ENCODE measurements at regions not wholly inside any gene's neighbourhood (a gene's known extent, or its start where the extent isn't known, plus 50 kb on each side); places are given as distances from the start of the nearest gene placed in this dataset.

DNA sequence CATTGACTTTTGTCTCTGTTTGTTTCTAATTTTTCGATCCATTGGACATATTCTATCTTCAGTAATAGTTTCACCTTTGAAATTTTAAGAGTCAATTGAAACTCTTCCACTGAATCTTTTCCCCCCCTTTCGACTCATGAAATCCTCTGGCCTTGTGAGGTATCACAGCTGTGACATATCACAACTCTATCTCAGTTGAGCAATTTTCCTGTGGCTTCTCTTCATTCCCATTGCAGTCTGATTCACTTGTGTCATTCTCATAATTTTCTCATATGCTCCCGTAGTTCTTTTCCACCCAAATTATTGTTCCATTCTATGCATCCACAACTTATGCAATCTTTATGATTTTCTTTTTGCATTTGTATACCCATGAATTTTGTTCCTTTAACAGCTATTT is 261.6 kb downstream of the DACT1 start:
- Histone ChIP-seq H3K36me3 (ENCODE audit: control insufficient read depth, insufficient read depth, low read length) (no peaks in the 10 kb centered on the region), H3K9ac (ENCODE audit: low read length) (no peak overlapping the region), H3K27ac (ENCODE audit: low read depth, low read length) (no peak overlapping the region), H3K9me3 (ENCODE audit: control insufficient read depth, insufficient read depth, low read depth, low read length) (peaks cover 16% of the 10 kb centered on the region), H3K27me3 (ENCODE audit: control insufficient read depth, insufficient read depth, low read length) (no peaks in the 10 kb centered on the region), H3K4me3 (ENCODE audit: low read depth, low read length) (no peak overlapping the region), H3K4me1 (ENCODE audit: control insufficient read depth, insufficient read depth, low read length) (no peaks in the 10 kb centered on the region)

DNA sequence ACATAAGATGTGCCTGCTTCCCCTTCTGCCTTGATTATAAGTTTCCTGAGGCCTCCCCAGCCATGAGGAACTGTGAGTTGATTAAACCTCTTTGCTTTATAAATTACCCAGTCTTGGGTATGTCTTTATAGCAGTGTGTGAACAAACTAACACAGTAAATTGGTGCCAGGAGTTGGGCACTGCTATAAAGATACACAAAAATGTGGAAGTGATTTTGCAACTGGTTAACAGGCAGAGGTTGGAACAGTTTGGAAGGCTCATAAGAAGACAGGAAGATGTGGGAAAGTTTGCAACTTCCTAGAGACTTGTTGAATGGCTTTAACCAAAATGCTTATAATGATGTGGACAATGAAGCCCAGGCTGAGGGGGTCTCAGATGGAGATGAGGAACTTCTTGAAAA is 264.1 kb downstream of the DACT1 start:
- Histone ChIP-seq H3K4me3 (ENCODE audit: low read depth, low read length) (no peak overlapping the region), H3K27me3 (ENCODE audit: control insufficient read depth, insufficient read depth, low read length) (no peaks in the 10 kb centered on the region), H3K4me1 (ENCODE audit: control insufficient read depth, insufficient read depth, low read length) (no peaks in the 10 kb centered on the region), H3K9ac (ENCODE audit: low read length) (no peak overlapping the region), H3K36me3 (ENCODE audit: control insufficient read depth, insufficient read depth, low read length) (no peaks in the 10 kb centered on the region), H3K27ac (ENCODE audit: low read depth, low read length) (no peak overlapping the region), H3K9me3 (ENCODE audit: control insufficient read depth, insufficient read depth, low read depth, low read length) (peaks cover 16% of the 10 kb centered on the region)

DNA sequence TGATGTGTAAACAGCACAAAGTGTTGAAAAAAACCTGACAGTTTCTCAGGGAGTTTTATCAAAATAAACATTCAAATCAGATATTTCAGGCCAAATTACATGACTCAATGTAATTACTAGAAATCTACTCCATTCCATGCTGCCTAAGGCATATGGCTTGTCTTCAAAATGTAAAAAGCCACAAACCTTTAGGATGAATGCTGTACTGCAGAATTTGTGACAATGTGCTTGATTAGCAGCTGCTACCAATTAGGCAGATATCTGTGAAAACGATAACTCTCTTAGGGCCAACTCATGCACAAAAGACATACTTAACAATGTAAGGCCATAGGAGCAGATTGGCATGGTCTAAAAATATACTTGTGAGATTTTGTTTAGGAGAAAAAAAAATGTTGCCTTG is 267.0 kb downstream of the DACT1 start:
- no peak overlapping the region for H3K27ac ChIP-seq (ENCODE audit: low read depth, low read length)
- H3K9ac ChIP-seq (ENCODE audit: low read length): no peak overlapping the region
- H3K4me3 ChIP-seq (ENCODE audit: low read depth, low read length): no peak overlapping the region
- H3K9me3 ChIP-seq (ENCODE audit: control insufficient read depth, insufficient read depth, low read depth, low read length): peaks cover 16% of the 10 kb centered on the region
- no peaks in the 10 kb centered on the region for H3K36me3 ChIP-seq (ENCODE audit: control insufficient read depth, insufficient read depth, low read length)
- H3K4me1 ChIP-seq (ENCODE audit: control insufficient read depth, insufficient read depth, low read length): no peaks in the 10 kb centered on the region
- no peaks in the 10 kb centered on the region for H3K27me3 ChIP-seq (ENCODE audit: control insufficient read depth, insufficient read depth, low read length)

DNA sequence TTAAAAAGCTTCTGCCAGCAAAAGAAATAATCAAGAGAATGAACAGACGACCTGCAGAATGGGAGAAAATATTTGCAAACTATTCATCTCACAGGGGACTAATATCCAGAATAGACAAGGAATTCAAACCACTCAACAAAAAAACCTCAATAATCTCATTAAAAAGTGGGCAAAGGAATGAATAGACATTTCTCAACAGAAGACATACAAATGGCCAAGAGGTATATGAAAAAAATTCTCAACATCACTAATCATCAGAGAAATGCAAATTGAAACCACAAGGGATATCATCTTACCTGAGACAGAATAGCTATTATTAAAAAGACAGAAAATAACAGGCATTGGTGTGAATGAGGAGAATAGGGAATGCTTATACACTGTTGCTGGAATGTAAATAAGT is 270.0 kb downstream of the DACT1 start:
- Histone ChIP-seq H3K4me1 (ENCODE audit: control insufficient read depth, insufficient read depth, low read length) (no peaks in the 10 kb centered on the region), H3K4me3 (ENCODE audit: low read depth, low read length) (no peak overlapping the region), H3K27me3 (ENCODE audit: control insufficient read depth, insufficient read depth, low read length) (no peaks in the 10 kb centered on the region), H3K27ac (ENCODE audit: low read depth, low read length) (no peak overlapping the region), H3K9me3 (ENCODE audit: control insufficient read depth, insufficient read depth, low read depth, low read length) (peaks cover 15% of the 10 kb centered on the region), H3K9ac (ENCODE audit: low read length) (no peak overlapping the region), H3K36me3 (ENCODE audit: control insufficient read depth, insufficient read depth, low read length) (no peaks in the 10 kb centered on the region)

DNA sequence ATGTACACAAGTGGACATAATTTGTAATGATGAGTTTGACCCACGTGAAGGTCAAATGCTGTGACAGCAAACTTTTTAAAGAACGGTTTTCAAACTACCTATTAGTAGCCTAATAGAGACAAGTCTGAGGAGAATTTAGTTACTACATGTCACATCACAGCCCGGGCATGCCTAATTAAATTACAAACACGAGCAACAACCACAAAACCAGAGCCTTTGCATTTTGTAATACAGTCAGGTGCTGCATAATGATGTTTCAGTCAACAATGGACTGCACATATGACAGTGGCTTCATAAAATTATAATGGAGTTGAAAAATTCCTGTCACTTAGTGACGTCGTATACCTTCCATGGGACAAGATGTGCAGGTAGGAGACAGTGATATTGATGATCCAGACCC is 274.5 kb downstream of the DACT1 start:
- no peaks in the 10 kb centered on the region for H3K27me3 ChIP-seq (ENCODE audit: control insufficient read depth, insufficient read depth, low read length)
- no peaks in the 10 kb centered on the region for H3K4me1 ChIP-seq (ENCODE audit: control insufficient read depth, insufficient read depth, low read length)
- H3K36me3 ChIP-seq (ENCODE audit: control insufficient read depth, insufficient read depth, low read length): no peaks in the 10 kb centered on the region
- no peak overlapping the region for H3K27ac ChIP-seq (ENCODE audit: low read depth, low read length)
- no peak overlapping the region for H3K9ac ChIP-seq (ENCODE audit: low read length)
- no peak overlapping the region for H3K4me3 ChIP-seq (ENCODE audit: low read depth, low read length)
- H3K9me3 ChIP-seq (ENCODE audit: control insufficient read depth, insufficient read depth, low read depth, low read length): no peaks in the 10 kb centered on the region

DNA sequence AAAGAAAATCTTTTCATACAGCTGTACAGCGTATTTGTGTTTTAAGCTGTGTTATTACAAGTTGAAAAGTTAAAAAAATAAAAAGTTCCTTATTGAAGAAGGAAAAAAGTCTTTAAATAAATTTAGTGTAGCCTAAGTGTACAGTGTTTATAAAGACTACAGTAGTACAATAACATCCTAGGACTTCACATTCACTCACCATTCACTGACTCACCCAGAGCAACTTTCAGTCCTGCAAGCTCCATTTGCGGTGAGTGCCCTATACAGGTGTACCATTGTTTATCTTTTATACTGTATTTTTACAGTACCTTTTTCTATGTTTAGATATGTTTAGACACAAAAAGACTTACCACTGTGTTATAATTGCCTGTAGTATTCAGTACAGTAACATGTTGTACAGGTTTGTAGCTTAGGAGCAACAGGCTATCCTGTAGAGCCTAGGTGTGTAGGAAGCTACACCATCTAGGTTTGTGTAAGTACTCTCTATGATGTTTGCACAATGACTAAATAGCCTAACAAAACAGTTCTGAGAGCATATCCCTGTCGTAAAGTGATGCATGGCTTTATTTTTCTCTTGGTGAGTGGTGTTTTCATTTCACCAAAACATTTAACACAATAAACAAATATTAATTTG is 275.2 kb downstream of the DACT1 start:
- Histone ChIP-seq H3K36me3 (ENCODE audit: control insufficient read depth, insufficient read depth, low read length) (no peaks in the 10 kb centered on the region), H3K9me3 (ENCODE audit: control insufficient read depth, insufficient read depth, low read depth, low read length) (no peaks in the 10 kb centered on the region), H3K4me3 (ENCODE audit: low read depth, low read length) (no peak overlapping the region), H3K27me3 (ENCODE audit: control insufficient read depth, insufficient read depth, low read length) (no peaks in the 10 kb centered on the region), H3K27ac (ENCODE audit: low read depth, low read length) (no peak overlapping the region), H3K9ac (ENCODE audit: low read length) (no peak overlapping the region), H3K4me1 (ENCODE audit: control insufficient read depth, insufficient read depth, low read length) (no peaks in the 10 kb centered on the region)

DNA sequence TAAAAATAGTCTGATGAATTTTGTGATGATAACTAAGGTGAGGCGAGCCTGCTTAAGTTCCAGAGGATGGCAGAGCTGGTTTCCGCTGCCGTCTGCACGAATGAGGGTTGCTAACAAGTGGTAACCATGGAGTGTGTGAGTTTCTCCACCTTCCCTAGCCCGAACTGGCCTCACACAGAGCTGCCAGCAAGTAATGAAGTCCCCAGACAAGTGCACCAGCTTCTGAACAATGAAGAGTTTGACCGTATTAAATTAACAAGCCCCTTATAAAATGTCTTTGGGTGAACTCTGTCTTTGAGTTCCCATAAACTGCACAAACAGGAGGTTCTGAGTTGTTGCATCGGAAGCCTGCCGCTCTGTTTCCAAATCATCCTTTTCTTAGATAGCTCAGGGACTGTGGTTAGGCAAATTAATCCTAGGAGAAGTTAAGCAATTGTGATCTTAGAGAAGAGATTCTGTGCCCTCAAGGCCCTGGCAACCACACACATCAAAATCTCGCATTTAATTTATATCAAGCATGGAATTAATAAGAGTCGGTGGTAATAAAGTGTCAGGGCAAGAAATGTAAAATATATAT is 274.1 kb upstream of the DAAM1 start:
- no peak overlapping the region for H3K9ac ChIP-seq (ENCODE audit: low read length)
- H3K36me3 ChIP-seq (ENCODE audit: control insufficient read depth, insufficient read depth, low read length): no peaks in the 10 kb centered on the region
- no peak overlapping the region for H3K4me3 ChIP-seq (ENCODE audit: low read depth, low read length)
- H3K4me1 ChIP-seq (ENCODE audit: control insufficient read depth, insufficient read depth, low read length): no peaks in the 10 kb centered on the region
- H3K27ac ChIP-seq (ENCODE audit: low read depth, low read length): no peak overlapping the region
- no peaks in the 10 kb centered on the region for H3K27me3 ChIP-seq (ENCODE audit: control insufficient read depth, insufficient read depth, low read length)
- H3K9me3 ChIP-seq (ENCODE audit: control insufficient read depth, insufficient read depth, low read depth, low read length): no peaks in the 10 kb centered on the region

DNA sequence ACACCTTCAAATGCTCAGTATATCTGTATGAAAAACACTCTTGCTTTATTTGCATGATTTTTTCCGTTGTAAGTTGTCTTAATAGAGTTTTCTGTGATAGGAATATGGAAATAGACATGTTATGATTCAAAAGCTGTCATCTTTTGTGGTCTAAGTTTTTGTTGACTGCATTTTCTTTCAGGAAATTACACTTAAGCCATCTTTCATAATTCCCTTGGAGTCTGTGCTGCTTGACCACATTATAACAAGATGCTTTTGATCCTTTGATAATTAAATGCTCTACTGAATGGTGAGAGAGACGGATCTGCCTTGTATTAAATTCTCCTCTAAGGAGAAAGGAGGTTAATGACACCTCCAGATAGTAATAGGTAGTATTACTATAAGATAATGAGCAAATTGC is 272.8 kb upstream of the DAAM1 start:
- no peak overlapping the region for H3K9ac ChIP-seq (ENCODE audit: low read length)
- H3K27ac ChIP-seq (ENCODE audit: low read depth, low read length): no peak overlapping the region
- no peaks in the 10 kb centered on the region for H3K4me1 ChIP-seq (ENCODE audit: control insufficient read depth, insufficient read depth, low read length)
- H3K9me3 ChIP-seq (ENCODE audit: control insufficient read depth, insufficient read depth, low read depth, low read length): no peaks in the 10 kb centered on the region
- H3K27me3 ChIP-seq (ENCODE audit: control insufficient read depth, insufficient read depth, low read length): no peaks in the 10 kb centered on the region
- H3K36me3 ChIP-seq (ENCODE audit: control insufficient read depth, insufficient read depth, low read length): no peaks in the 10 kb centered on the region
- no peak overlapping the region for H3K4me3 ChIP-seq (ENCODE audit: low read depth, low read length)

DNA sequence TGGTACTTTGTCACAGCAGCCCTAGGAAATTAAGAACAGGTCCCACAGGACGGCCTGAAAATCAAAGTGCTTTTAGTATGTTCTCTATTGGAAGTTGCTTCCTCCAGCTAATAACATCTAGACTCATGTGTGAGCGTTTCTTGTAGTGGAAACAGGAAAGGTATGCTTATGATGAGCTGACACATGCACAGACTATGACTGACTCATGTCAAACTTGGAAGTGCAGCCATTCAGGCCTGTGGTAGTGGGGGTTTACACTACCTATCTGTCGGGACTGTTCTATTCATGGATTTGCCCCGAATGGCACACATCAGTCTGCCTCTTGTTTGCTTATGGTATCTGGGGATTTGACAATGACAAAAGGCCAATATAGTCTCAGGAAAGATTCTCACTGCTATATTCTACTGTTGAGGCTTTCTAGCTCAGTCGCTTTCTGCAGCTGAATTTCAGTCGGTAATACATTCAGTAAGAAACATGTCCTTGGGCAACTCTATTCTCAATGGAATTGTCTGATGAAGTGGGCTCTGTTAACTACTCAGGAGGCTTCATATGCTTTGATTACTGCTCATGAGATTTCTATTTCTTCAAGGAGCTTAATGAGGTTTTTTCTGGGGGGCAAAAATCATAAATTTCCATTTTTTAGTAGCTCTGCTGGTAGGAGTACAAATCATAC is 270.3 kb upstream of the DAAM1 start:
- Histone ChIP-seq H3K4me3 (ENCODE audit: low read depth, low read length) (no peak overlapping the region), H3K9ac (ENCODE audit: low read length) (no peak overlapping the region), H3K4me1 (ENCODE audit: control insufficient read depth, insufficient read depth, low read length) (no peaks in the 10 kb centered on the region), H3K27ac (ENCODE audit: low read depth, low read length) (no peak overlapping the region), H3K36me3 (ENCODE audit: control insufficient read depth, insufficient read depth, low read length) (no peaks in the 10 kb centered on the region), H3K9me3 (ENCODE audit: control insufficient read depth, insufficient read depth, low read depth, low read length) (no peaks in the 10 kb centered on the region), H3K27me3 (ENCODE audit: control insufficient read depth, insufficient read depth, low read length) (no peaks in the 10 kb centered on the region)

DNA sequence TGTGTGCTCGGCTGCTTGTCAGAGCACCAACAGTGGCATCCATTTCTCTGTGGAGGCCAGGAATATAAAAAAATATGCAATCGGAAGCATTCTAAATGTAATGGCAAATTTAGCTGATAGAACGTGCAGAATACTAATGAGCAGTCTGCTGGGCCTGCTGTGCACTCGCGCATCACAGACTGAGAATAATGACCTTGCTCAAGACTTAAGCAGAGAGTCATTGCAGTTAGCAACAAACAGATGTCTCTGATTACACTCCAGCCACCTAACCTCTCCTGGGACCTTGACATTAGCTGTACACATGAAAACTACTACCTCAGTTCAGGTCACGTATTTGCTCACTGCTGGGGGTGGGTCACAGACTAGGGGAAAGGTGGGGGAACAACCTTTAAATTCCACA is 269.2 kb upstream of the DAAM1 start:
- peaks cover 6% of the 10 kb centered on the region; the same call in 1 of the 2 replicates for H3K4me1 ChIP-seq (ENCODE audit: control insufficient read depth, insufficient read depth, low read length)

DNA sequence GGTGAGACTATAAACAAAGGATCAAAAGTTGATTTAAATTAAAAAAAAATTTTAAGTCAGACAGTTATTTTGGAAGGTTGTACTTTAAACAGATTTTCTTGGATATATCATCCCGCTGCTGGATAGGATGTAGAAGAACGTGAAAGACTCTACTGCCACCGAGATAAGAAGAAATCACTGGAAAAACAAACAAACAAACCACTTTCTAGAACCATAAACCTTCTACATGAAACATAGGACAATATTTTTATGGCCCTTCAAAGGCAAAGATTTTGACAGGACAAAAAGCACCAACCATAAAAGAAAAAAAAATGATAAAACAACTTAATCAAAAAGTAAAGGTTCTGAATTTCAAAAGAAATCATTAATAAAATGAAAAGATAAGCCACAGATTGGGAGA is 268.2 kb upstream of the DAAM1 start:
- Histone ChIP-seq H3K9ac (ENCODE audit: low read length) (no peak overlapping the region), H3K27me3 (ENCODE audit: control insufficient read depth, insufficient read depth, low read length) (no peaks in the 10 kb centered on the region), H3K36me3 (ENCODE audit: control insufficient read depth, insufficient read depth, low read length) (no peaks in the 10 kb centered on the region), H3K4me1 (ENCODE audit: control insufficient read depth, insufficient read depth, low read length) (peaks cover 6% of the 10 kb centered on the region; the same call in 1 of the 2 replicates), H3K27ac (ENCODE audit: low read depth, low read length) (no peak overlapping the region), H3K4me3 (ENCODE audit: low read depth, low read length) (no peak overlapping the region), H3K9me3 (ENCODE audit: control insufficient read depth, insufficient read depth, low read depth, low read length) (no peaks in the 10 kb centered on the region)

More for the DNA sequence above, 269.2 kb upstream of the DAAM1 start:
- H3K9me3 ChIP-seq (ENCODE audit: control insufficient read depth, insufficient read depth, low read depth, low read length): no peaks in the 10 kb centered on the region
- no peak overlapping the region for H3K27ac ChIP-seq (ENCODE audit: low read depth, low read length)
- no peaks in the 10 kb centered on the region for H3K27me3 ChIP-seq (ENCODE audit: control insufficient read depth, insufficient read depth, low read length)
- H3K4me3 ChIP-seq (ENCODE audit: low read depth, low read length): no peak overlapping the region
- H3K36me3 ChIP-seq (ENCODE audit: control insufficient read depth, insufficient read depth, low read length): no peaks in the 10 kb centered on the region
- H3K9ac ChIP-seq (ENCODE audit: low read length): peak overlapping the region; percentile 11
